ENCODE measurements at regions not wholly inside any gene's neighbourhood (a gene's known extent, or its start where the extent isn't known, plus 50 kb on each side); places are given as distances from the start of the nearest gene placed in this dataset.
"Not testable (repeated sequence)": the region's sequence is repeated elsewhere in the genome, so short reads cannot be mapped to it uniquely, and the experiment has no call there.

DNA sequence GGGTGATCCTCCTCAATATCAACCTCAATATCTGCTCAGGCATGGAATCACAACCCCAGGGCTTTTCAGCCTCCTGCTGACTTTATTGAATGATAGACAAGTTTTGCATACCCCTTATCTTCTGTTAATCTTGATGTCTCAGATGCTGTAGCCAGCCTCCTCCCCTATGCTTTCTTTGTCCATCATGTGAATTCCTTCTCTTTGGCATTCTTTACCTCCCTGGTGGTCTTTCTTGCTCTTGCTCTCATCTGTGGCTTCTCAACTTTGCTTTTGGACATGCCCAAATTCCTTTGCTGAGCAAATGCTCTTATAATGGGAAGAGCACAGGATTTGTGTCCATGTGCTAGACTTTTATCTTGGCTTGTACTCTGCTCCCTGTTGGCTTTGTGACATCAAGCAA is 73.4 kb upstream of the FAM13C start:
- DNase-seq: no peak

DNA sequence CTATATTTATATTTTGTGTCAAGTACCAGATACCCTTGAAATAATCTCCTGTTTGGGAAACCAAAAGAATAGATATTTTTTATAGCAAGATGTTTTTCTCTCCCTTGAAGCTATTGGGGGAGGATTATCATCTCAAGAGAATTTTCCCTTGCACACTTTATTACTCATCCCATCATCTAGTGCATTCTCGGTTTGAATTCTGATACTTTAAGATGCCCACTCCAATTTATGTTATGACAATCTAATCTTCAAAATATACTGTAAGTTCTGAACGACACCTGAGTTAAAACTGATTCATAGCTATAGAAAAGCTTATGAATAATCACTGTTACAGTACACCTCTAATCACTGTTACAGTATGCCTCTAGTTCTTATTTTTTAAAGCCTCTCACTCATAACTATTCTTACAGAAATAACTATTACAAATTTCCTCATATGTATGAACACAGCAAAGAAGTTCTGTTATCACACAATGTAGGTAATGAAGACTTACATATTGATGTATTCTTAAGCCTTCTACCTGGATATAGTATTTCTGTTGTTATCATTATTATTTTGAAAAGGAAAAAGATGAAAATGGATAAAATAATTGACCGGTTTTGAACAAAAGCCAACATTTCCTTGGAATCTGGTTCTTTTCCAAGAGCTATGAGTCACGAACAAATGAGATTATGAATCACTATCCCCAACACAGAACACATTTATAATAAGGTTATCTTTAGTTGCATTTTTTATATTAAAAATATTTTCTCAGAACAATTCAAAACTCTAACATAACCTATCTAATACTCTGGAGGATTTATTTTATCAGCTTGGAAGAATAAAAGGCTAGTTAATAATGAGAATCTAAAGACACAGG is 72.3 kb upstream of the FAM13C start:
- no peak for DNase-seq

DNA sequence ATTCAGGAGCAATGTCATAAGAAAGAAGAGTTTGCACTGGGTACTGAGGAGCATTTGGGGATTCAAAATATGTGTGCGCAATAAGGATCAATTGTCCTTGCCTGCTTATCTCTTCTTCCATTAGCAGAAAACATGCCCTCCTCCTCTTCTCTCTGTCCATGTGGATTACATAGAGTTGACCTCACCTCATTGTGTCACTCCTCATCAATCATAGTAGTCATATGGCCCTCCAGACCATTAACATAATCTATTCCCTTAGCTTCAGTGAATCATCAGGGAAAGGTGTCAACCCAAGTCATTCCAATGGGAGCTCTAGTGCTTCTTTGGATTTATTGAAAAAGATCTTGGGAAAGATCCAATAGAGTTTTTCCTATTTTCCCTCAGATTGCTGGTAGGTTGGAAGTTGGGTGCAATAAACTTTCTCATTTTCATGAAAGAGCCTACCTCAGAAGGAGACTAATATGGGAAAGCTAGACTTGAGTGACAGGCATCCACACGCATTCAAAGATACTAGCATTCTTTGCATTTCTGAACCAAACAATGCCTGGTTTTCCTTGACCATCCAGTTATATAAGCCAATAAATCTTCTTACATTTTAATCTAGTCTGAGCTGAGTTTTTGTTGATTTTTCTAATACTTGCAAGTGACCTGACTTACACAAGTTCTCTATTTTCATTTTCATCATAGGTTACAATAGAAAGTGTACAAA is 71.5 kb upstream of the FAM13C start:
- DNase-seq: no peak

DNA sequence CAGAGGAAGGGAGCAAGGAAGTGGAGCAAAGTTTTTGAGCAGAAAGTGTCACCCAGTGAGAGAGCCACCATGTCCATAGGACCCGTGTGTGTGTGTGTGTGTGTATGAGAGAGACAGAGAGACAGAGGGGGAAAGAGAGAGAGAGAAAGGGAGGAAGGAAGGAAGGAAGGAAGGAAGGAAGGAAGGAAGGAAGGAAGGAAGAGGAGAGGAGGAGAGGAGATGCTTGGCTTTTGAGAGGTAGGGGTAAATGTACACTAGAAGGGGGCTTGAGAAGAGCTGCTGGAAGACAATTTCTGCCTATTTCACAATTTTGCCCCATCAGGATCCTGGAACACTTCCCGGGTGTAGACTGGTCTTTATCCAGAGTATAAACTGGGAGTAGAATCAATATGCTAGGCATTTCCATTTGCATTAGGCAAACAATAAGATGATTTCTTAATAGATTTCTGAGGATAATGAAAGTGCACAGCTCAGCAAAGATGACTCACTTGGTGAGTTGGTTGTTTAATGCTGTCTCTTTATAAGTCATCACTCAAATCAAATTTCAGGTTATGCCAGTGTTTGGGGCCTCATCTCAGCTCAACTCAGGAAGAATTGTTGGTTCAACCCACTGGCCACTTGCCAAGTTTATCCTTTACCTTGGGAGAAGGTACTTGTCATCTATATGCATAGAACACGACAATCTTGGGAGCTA is 70.0 kb upstream of the FAM13C start:
- no peak for DNase-seq

DNA sequence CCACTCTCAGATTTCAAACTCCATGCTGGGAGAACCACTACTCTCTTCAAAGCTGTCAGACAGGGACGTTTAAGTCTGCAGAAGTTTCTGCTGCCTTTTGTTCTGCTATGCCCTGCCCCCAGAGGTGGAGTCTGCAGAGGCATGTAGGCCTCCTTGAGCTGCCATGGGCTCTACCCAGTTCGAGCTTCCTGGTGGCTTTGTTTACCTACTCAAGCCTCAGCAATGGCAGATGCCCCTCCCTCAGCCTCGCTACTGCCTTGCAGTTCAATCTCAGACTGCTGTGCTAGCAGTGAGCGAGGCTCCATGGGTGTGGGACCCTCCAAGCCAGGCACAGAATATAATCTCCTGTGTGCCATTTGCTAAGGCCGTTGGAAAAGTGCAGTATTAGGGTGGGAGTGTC is 51.4 kb upstream of the FAM13C start:
- not testable (repeated sequence) for DNase-seq
